Activated CD4-positive, alpha-beta T cell treated with anti-CD3 and anti-CD28 coated beads for 4 hours (primary cell): ENCODE measurements at regions not wholly inside any gene's neighbourhood (a gene's known extent, or its start where the extent isn't known, plus 50 kb on each side); places are given as distances from the start of the nearest gene placed in this dataset.

Experiments
- DNase-seq, 2 donors: peaks; one replicate each; pipeline ENCODE4 v3.0.0-alpha.2; 2020

- no peak for DNase-seq
Observed at GRCh38 chr5:114644576-114644975, 282.7 kb downstream of the KCNN2 start.

GRCh38 chr5:114636271-114636670 is 274.4 kb downstream of the KCNN2 start:
- no peak for DNase-seq

GRCh38 chr5:114634967-114635901 is 273.4 kb downstream of the KCNN2 start:
- no peak for DNase-seq

- no peak for DNase-seq
Observed at GRCh38 chr5:114634517-114634916, 272.6 kb downstream of the KCNN2 start.

- no peak for DNase-seq
Observed at GRCh38 chr5:114612406-114612805, 250.5 kb downstream of the KCNN2 start.

- no peak for DNase-seq
Observed at GRCh38 chr5:114581136-114581535, 219.3 kb downstream of the KCNN2 start.

- no peak for DNase-seq
Observed at GRCh38 chr5:114565871-114566270, 204.0 kb downstream of the KCNN2 start.

- DNase-seq = no peak
Observed at GRCh38 chr5:114565139-114565538, 203.3 kb downstream of the KCNN2 start.

- DNase-seq = no peak
Observed at GRCh38 chr5:114561415-114561814, 199.5 kb downstream of the KCNN2 start.
